ENCODE measurements at regions not wholly inside any gene's neighbourhood (a gene's known extent, or its start where the extent isn't known, plus 50 kb on each side); places are given as distances from the start of the nearest gene placed in this dataset.

- H3K27ac ChIP-seq = peak overlapping the region; percentile 49
- TF ChIP-seq CTCF (conservative IDR thresholded peaks at IDR 0.05) = no peak
Observed at GRCh38 chr3:82055792-82056191, 294.3 kb upstream of the GBE1 start.

- TF ChIP-seq CTCF (conservative IDR thresholded peaks at IDR 0.05) = no peak
- H3K27ac ChIP-seq = 0 out of 2 replicates have a peak overlapping the region, but pooled peaks have one; percentile 49
Observed at GRCh38 chr3:82054849-82055248, 293.4 kb upstream of the GBE1 start.

- no peak for TF ChIP-seq CTCF (conservative IDR thresholded peaks at IDR 0.05)
- no peak overlapping the region for H3K27ac ChIP-seq
Observed at GRCh38 chr3:82053236-82053635, 291.8 kb upstream of the GBE1 start.

GRCh38 chr3:82050382-82050781 is 288.9 kb upstream of the GBE1 start:
- TF ChIP-seq CTCF (conservative IDR thresholded peaks at IDR 0.05) = no peak
- no peak overlapping the region for H3K27ac ChIP-seq

- no peak overlapping the region for H3K27ac ChIP-seq
- TF ChIP-seq CTCF (conservative IDR thresholded peaks at IDR 0.05) = no peak
Observed at GRCh38 chr3:82048711-82049110, 287.3 kb upstream of the GBE1 start.

GRCh38 chr3:82044930-82045705 is 283.7 kb upstream of the GBE1 start:
- peak overlapping the region; percentile 40; the same call in 1 of the 2 replicates for H3K27ac ChIP-seq
- TF ChIP-seq CTCF (conservative IDR thresholded peaks at IDR 0.05) = no peak

- TF ChIP-seq CTCF (conservative IDR thresholded peaks at IDR 0.05) = no peak
- no peak overlapping the region for H3K27ac ChIP-seq
Observed at GRCh38 chr3:82038556-82038955, 277.1 kb upstream of the GBE1 start.
